Stimulated activated naive CD4-positive, alpha-beta T cell (primary cell): ENCODE measurements at regions not wholly inside any gene's neighbourhood (a gene's known extent, or its start where the extent isn't known, plus 50 kb on each side); places are given as distances from the start of the nearest gene placed in this dataset.

ENCODE experiments used
- DNase-seq, 6 experiments: peaks; one replicate each; lab custom pipeline; 2025; lab: John Stamatoyannopoulos, UW

GRCh38 chr5:174376726-174377373, 331.3 kb downstream of the NSG2 start:
- no peak for DNase-seq

DNA sequence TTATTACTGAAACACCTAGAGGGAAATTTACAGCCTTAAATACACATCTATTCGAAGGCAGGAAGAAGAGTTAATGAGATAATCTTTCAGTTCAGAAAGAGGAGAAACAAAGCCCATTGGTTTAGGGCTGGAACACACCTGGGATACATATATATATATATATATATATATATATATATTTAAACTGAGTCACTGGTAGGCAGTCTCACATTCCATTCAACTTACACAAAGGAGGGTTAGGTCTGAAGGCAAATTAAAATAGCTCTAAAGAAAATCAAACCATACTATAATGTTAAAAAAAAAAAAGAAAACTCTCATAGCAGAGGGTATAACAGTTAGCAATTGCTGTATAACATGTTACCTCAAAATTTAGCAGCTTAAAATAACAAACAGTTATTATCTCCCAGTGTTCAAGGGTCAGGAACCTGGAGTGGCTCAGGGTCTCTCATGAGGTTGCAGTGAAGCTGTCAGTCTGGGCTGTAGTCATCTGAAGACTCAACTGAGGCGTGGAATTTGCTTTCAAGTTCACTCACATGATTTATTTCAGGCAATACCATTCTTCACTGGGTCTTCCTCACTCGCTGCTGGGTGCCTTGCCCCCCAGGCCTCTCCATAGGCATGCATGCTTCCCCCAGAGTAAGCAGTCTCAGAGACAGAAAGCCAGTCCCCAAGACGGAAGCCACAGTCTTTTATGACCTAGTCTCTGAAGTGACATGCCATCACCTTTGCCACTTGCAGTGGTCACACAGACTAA, 332.8 kb downstream of the NSG2 start:
- DNase-seq = no peak

- DNase-seq = no peak
Observed at GRCh38 chr5:174380311-174380710, 334.8 kb downstream of the NSG2 start.

- no peak for DNase-seq
Observed at GRCh38 chr5:174381241-174381640, 335.7 kb downstream of the NSG2 start.

DNA sequence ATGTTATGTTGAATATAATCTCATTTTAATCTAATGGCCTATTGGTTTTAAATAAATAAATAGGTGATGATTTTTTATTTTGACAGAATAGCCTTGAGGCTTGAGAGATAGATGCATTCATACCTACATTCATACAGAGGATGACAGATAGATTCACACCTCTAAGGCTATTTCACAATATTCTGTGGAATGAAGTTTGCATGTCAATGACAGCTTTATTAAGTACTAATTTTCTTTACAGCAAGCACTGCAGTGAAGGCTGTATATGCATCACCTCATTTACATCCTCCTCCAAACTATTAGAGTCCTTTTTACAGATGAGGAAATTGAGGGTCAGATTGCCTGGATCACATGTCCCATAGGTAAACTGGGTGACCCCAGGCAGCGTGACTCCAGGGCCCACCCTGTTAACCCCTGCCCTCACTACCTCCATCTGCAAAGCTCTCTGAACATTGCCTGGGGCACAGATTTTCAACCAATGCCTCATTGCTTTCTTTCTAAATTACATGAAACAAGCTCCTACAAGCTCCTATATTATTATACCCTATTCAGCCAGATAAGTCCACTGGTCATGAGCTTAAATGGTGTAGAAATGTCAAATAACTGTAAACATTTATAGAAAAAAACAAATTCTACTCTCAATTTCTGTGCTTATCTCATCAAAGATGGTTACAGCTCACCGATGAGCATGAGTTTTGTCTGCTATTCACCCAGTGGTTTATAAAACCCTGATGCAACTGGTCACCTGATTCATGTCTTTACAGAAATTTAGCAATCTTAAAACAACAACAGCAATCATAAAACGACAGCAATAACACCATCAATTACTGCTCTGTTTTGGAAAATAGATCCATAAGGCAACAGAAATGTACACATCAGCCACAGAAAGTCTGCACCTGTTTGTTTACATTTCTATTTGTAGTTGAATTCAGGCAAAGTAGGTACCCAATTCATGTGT, 338.0 kb downstream of the NSG2 start:
- no peak for DNase-seq

GRCh38 chr5:174384509-174384947, 339.0 kb downstream of the NSG2 start:
- no peak for DNase-seq

DNA sequence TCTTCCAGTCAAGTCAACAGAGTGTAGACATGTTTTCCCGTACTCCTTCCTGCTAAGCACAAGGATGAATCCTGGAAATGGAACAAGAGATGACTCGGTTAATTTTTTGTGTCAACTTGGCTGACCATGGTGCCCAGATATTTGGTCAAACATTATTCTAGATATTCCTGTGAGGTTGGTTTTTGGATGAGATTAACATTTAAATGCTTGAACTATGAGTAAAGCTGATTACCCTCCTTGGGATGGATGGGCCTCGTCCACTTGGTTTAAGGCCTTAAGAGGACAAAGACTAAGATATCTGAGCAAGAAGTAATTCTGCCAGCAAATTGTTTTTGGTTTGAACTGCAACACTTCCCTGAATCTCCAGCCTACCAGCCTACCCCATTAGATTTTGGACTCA, 338.1 kb upstream of the MSX2 start:
- no peak for DNase-seq

GRCh38 chr5:174386846-174387245, 337.5 kb upstream of the MSX2 start:
- DNase-seq = no peak

GRCh38 chr5:174387448-174387847, 336.9 kb upstream of the MSX2 start:
- no peak for DNase-seq

GRCh38 chr5:174392892-174393291, 331.5 kb upstream of the MSX2 start:
- DNase-seq = no peak

GRCh38 chr5:174396541-174396940, 327.8 kb upstream of the MSX2 start:
- no peak for DNase-seq

- no peak for DNase-seq
Observed at GRCh38 chr5:174397206-174397605, 327.2 kb upstream of the MSX2 start.

DNA sequence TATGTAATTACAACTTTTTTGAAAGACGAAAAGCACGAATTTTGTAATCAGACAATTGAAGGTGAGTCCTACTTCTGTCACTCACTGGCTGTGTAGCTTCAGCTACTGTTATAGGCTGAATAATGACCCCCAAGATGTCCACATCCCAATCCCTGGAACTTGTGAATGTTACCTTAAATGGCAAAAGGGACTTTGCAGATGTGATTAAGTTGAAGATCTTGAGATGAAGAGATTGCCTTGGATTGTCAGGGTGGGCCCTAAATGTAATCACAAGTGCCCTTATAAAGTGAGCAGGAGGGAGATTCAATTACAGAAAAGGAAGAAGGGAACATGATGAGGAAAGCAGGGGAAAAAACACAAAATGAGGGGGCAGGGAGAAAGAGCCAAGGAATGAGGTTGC, 326.2 kb upstream of the MSX2 start:
- DNase-seq = no peak

GRCh38 chr5:174399411-174399810, 325.0 kb upstream of the MSX2 start:
- DNase-seq = no peak

DNA sequence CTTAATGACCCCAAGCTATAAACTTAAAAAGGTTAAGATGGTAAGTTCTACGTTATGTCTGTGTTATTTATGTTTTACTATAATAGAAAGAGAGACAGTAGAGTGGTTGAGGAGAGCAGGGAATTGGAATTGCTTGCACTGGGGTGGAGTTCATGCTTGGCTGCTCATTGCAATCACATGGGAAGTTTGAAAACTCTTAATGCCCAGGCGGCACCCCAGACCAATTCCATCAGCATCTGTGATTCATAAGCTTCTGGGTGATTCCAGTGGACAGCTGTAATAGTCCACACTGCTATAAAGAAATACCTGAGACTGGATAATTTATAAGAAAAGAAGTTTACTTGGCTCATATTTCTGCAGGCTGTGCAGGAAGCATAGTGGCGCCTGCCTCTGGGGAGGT, 323.9 kb upstream of the MSX2 start:
- no peak for DNase-seq

DNA sequence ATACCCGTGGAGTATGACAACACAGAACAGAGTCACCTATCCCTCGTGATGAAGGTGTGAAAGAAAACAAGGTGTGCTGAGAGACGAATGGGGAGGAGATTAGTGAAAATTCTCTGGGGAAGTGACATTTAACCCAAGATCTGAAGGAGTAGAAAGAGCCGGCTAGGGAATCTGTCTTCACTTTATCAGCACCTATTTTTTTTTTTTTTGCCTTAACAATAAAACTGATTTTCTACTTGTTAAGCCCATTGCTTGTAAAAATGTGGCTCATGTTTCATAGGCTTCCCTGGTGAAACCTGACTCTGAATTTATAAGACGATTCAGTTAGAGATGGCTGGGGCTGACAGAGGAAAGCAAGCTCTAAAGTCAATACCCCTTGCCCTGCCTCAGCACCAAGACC, 322.6 kb upstream of the MSX2 start:
- DNase-seq = no peak

DNA sequence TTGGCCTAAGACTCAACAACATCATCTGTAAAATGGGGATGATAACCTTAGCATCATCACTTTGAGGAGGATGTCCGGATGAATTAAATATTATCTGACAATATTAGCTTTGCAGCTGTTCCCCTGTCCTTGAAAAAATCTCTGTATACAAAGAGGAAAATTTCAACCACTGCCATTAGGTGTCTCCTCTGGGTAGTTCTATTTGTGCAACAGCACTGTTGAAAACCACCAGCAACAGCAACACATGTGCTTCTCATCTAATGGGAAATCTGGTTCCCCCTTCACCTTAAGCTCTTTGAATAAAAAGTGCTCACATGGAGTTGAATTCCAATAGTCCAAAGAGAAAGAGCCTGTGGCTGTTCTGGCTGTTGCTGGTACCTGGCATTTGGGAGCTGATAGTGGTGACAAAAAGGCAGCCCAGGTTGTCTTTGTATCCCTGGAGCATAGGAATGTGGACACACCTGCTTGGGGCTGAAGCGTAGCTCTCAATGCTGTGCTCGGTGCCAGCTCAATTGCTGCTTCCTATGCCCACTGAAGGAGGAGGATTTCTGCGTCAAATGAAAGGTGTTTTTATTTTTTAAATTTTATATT, 322.1 kb upstream of the MSX2 start:
- DNase-seq = no peak

DNA sequence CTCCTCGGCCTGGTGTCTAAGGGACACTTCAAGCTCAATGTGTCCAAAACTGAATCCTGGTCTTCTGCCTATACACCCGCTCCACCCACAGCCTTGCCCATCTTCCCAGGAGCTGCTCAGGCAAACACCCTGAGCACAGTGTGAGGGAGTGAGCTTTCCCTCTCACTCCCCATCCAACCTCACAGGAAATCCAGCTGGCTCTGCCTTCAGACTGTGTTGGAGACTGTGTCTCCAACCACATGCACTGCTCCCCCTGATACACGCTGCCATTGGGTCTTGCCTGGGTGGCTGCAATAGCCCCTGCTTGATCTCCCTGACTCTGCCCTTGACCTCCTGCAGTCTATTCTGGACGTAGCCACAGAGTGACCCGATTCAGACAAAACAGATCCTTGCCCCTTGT, 319.5 kb upstream of the MSX2 start:
- no peak for DNase-seq

- no peak for DNase-seq
Observed at GRCh38 chr5:174409070-174409469, 315.3 kb upstream of the MSX2 start.

GRCh38 chr5:174409971-174410370, 314.4 kb upstream of the MSX2 start:
- no peak for DNase-seq

- DNase-seq = no peak
Observed at GRCh38 chr5:174410716-174411478, 313.5 kb upstream of the MSX2 start.

GRCh38 chr5:174411479-174411819, 312.9 kb upstream of the MSX2 start:
- no peak for DNase-seq
